Neural cell (in vitro differentiated cells): ENCODE measurements at regions not wholly inside any gene's neighbourhood (a gene's known extent, or its start where the extent isn't known, plus 50 kb on each side); places are given as distances from the start of the nearest gene placed in this dataset.

Experiments
- EP300 ChIP-seq: fragments of 450-650 bp; conservative IDR thresholded peaks from 2 replicates; pipeline ENCODE4 v1.6.1; 2014; ENCODE audit warnings: antibody characterized with exemption, mild to moderate bottlenecking, moderate library complexity; ENCODE audit not compliant: poor library complexity, severe bottlenecking
- EZH2 ChIP-seq: fragments of 200-600, 300-800 bp; shearing (Covaris generic), sonication (generic); IDR thresholded peaks from 2 replicates; pipeline ENCODE4 v1.6.1; 2014; ENCODE audit warnings: antibody characterized with exemption, low read length, borderline replicate concordance, mild to moderate bottlenecking; ENCODE audit not compliant: insufficient read depth, poor library complexity, severe bottlenecking
- POLR2AphosphoS5 ChIP-seq: IDR thresholded peaks from 2 replicates; pipeline ENCODE4 v1.6.1; 2012
- RAD21 ChIP-seq: fragments of 450-650 bp; conservative IDR thresholded peaks from 2 replicates; pipeline ENCODE4 v1.6.1; 2014; ENCODE audit warnings: antibody characterized with exemption, mild to moderate bottlenecking, moderate library complexity
- TF ChIP-seq, protein P1 (sequence below): fragments of 450-650 bp; IDR thresholded peaks from 2 replicates; pipeline ENCODE4 v1.5.1; 2014; ENCODE audit warnings: antibody characterized with exemption, mild to moderate bottlenecking, moderate library complexity; ENCODE audit not compliant: poor library complexity, severe bottlenecking

GRCh38 chr3:150248116-150248887 is 159.8 kb upstream of the TSC22D2 start:
- TF ChIP-seq, protein P1, sequence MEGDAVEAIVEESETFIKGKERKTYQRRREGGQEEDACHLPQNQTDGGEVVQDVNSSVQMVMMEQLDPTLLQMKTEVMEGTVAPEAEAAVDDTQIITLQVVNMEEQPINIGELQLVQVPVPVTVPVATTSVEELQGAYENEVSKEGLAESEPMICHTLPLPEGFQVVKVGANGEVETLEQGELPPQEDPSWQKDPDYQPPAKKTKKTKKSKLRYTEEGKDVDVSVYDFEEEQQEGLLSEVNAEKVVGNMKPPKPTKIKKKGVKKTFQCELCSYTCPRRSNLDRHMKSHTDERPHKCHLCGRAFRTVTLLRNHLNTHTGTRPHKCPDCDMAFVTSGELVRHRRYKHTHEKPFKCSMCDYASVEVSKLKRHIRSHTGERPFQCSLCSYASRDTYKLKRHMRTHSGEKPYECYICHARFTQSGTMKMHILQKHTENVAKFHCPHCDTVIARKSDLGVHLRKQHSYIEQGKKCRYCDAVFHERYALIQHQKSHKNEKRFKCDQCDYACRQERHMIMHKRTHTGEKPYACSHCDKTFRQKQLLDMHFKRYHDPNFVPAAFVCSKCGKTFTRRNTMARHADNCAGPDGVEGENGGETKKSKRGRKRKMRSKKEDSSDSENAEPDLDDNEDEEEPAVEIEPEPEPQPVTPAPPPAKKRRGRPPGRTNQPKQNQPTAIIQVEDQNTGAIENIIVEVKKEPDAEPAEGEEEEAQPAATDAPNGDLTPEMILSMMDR = no peak
- TF ChIP-seq EP300 = no peak
- no peak for TF ChIP-seq POLR2AphosphoS5
- no peak for TF ChIP-seq EZH2
- no peak for TF ChIP-seq RAD21
